B cell (primary cell): ENCODE measurements at regions not wholly inside any gene's neighbourhood (a gene's known extent, or its start where the extent isn't known, plus 50 kb on each side); places are given as distances from the start of the nearest gene placed in this dataset.

Source experiments
- EZH2 ChIP-seq: IDR thresholded peaks from 2 replicates; pipeline ENCODE4 v1.6.1; 2012; ENCODE audit warnings: borderline replicate concordance, low read depth, mild to moderate bottlenecking, moderate library complexity, low read length; ENCODE audit not compliant: insufficient read depth, poor library complexity, severe bottlenecking
- TF ChIP-seq, protein P1 (sequence below): fragments of 200-600 bp; IDR thresholded peaks from one replicate; pipeline ENCODE4 v1.8.0; 2022; ENCODE audit warnings: antibody characterized with exemption, mild to moderate bottlenecking

DNA sequence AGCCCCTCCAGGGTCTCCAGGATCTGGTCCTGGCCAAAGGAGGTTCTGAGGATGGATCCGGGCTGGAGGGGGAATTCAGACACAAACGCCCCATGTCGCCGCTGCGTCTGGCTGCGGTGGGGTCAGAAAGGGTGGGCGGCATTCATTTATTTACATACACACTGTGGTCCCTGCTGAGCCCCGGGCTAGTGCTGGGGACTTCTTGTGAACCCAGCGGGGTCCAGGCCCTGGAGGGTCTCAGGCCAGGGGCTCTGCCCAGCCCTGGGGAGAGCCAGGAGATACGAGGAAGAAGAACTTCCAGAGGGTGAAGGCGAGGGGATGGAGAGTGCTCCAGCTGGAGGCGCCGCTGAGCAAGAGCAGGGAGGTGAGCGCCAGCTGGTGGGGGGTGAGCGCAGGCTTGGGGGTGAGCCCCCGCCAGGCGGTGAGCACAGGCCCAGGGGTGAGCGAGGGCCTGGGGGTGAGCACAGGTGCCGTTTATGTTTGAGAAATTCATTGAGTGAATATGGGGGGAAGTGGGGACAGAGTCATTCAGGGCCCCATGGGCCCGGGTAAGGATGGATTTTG is 68.1 kb downstream of the NCOR2 start:
- TF ChIP-seq, protein P1, sequence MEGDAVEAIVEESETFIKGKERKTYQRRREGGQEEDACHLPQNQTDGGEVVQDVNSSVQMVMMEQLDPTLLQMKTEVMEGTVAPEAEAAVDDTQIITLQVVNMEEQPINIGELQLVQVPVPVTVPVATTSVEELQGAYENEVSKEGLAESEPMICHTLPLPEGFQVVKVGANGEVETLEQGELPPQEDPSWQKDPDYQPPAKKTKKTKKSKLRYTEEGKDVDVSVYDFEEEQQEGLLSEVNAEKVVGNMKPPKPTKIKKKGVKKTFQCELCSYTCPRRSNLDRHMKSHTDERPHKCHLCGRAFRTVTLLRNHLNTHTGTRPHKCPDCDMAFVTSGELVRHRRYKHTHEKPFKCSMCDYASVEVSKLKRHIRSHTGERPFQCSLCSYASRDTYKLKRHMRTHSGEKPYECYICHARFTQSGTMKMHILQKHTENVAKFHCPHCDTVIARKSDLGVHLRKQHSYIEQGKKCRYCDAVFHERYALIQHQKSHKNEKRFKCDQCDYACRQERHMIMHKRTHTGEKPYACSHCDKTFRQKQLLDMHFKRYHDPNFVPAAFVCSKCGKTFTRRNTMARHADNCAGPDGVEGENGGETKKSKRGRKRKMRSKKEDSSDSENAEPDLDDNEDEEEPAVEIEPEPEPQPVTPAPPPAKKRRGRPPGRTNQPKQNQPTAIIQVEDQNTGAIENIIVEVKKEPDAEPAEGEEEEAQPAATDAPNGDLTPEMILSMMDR, result no peak
- TF ChIP-seq EZH2, result no peak
